ENCODE measurements at regions not wholly inside any gene's neighbourhood (a gene's known extent, or its start where the extent isn't known, plus 50 kb on each side); places are given as distances from the start of the nearest gene placed in this dataset.
A peak's percentile ranks its signal among the peaks of the same experiment; 100 is the strongest.

- intact Hi-C loops (cut with DNase I), result no loop called here
- DNase-seq, result peak in 41 of 42 donors; percentile 50 to 91 (median 78)
Measured at GRCh38 chr3:126245811-126246727, 65.7 kb upstream of the ALDH1L1 start.
